Omental fat pad (tissue), 3 donors: ENCODE measurements at regions not wholly inside any gene's neighbourhood (a gene's known extent, or its start where the extent isn't known, plus 50 kb on each side); places are given as distances from the start of the nearest gene placed in this dataset.

Experiments used
- ATAC-seq: fragments of 150-250 bp; one replicate; pipeline ENCODE4 v1.9.1; 2016; ENCODE audit warnings: mild to moderate bottlenecking, moderate library complexity; ENCODE audit not compliant: low FRiP score
- DNase-seq: peaks from one replicate; pipeline ENCODE4 v3.0.0-alpha.2; 2019; ENCODE audit warnings: low spot score
- TF ChIP-seq, protein P1 (sequence below), 3 donors: fragments of 450-650 bp; IDR thresholded peaks; one replicate each; pipeline ENCODE4 v1.5.1; 2016 to 2017; ENCODE audit warnings: antibody characterized with exemption in 3 of 3, mild to moderate bottlenecking in 3 of 3, moderate library complexity in 2 of 3

DNA sequence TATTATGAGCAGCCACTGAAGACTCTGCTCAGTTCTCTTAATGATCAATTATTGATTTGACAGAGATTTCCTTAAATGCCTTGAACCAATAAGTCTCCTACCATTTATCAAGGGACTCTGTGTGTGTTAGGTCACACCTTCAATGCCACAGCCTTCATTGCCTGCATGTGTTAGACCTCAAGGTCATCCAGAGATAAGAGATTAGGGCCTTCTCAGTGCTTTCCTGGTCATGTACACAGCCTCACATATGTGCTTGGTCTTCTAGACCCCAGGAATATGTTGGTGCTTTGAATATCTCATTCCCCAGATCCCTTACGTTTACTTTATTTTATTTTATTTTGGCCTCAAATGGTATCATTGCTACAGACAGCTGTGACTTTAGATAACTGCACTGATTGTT is 93.0 kb upstream of the CTAGE1 start:
- ATAC-seq, result no peak
- TF ChIP-seq, protein P1, sequence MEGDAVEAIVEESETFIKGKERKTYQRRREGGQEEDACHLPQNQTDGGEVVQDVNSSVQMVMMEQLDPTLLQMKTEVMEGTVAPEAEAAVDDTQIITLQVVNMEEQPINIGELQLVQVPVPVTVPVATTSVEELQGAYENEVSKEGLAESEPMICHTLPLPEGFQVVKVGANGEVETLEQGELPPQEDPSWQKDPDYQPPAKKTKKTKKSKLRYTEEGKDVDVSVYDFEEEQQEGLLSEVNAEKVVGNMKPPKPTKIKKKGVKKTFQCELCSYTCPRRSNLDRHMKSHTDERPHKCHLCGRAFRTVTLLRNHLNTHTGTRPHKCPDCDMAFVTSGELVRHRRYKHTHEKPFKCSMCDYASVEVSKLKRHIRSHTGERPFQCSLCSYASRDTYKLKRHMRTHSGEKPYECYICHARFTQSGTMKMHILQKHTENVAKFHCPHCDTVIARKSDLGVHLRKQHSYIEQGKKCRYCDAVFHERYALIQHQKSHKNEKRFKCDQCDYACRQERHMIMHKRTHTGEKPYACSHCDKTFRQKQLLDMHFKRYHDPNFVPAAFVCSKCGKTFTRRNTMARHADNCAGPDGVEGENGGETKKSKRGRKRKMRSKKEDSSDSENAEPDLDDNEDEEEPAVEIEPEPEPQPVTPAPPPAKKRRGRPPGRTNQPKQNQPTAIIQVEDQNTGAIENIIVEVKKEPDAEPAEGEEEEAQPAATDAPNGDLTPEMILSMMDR (IDR thresholded peaks at IDR 0.05), result no peak

DNA sequence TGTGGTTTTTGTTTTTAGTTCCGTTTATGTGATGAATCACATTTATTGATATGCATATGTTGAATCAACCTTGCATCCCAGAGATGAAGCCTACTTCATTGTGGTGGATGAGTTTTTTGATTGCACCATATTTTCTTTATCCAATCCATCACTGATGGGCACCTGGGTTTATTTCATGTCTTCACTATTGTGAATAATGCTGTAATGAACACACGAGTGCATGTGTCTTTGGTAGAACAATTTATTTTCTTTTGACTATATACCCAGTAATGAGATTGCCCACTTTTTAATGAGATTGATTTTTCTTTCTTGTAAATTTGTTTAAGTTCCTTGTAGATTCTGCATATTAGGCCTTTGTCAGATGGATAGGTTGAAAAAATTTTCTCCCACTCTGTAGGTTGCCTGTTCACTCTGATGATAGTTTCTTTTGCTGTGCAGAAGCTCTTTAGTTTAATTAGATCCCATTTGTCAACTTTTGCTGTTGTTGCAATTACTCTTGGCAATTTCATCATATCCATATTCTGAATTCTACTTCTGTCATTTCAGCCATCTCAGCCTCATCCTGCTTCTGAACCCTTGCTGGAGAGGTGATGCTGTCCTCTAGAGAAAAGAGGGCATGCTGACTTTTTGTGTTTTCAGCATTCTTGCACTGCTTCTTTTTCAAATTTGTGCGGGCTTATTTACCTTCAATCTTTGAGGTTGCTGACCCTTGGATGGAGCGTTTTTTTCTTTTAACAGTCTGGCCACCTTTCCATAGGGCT is 96.2 kb upstream of the CTAGE1 start:
- TF ChIP-seq, protein P1 (IDR thresholded peaks at IDR 0.05), result no peak
- no peak for DNase-seq
- no peak for ATAC-seq

More for the DNA sequence above, 93.0 kb upstream of the CTAGE1 start:
- DNase-seq, result no peak

DNA sequence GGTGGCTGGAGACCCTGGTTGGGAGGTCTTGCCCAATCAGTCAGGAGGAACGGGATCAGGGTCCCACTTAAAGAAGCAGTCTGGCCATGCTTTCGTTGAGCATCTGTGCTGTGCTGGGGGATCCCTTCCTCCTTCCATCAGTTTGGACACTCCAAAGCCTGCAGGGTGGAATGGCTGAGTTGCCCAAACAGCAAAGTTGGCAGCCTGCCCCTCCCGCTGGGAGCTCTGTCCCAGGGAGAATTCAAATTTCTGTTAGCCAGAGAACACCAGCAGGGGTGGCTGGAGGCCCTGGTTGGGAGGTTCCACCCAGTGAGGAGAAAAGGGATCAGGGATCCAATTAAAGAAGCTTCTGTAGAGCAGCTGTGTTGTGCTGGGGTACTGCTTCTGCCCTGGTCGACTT is 96.9 kb upstream of the CTAGE1 start:
- DNase-seq (no peak), ATAC-seq (no peak)
- TF ChIP-seq, protein P1 (IDR thresholded peaks at IDR 0.05), result no peak

DNA sequence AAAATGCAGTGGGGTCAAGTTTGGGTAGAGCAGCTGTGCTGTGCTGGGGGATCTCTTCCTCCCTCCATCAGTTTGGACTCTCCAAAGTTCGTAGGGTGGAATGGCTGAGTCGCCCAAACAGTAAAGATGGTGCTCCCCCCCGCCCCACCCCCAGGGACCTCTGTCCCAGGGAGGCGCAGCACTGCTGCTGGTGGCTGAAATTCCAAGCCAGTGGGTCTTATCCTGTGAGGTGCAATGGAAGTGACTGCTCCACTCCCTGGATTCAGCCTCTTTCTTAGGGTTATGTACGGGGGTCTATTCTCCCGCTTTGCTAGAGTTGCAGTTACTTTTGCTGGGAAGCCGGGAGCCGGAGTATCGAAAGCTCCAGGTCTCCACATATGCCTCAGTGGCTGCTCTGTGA is 97.5 kb upstream of the CTAGE1 start:
- no peak for ATAC-seq
- no peak for DNase-seq
- TF ChIP-seq, protein P1 (IDR thresholded peaks at IDR 0.05), result no peak

DNA sequence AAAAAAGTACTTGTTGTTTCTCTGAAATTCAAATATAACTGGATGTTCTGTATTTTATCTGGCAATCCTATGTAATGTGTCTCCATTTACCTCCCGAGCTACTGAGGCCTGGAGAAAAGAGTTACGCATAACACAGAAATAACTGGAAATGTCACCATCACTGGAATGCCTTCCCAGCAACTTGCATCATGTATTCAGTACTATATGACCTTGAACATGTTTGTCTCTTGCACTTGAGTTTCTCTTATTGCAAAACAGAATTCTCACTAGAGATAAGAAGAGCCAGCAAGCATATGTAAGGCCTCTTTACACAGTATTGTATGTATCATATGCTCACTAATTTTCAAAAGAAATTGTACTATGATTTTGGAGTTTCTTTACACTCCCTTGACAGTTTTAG is 99.6 kb upstream of the CTAGE1 start:
- TF ChIP-seq, protein P1 (IDR thresholded peaks at IDR 0.05), result no peak
- no peak for DNase-seq
- peak; percentile 64 for ATAC-seq

DNA sequence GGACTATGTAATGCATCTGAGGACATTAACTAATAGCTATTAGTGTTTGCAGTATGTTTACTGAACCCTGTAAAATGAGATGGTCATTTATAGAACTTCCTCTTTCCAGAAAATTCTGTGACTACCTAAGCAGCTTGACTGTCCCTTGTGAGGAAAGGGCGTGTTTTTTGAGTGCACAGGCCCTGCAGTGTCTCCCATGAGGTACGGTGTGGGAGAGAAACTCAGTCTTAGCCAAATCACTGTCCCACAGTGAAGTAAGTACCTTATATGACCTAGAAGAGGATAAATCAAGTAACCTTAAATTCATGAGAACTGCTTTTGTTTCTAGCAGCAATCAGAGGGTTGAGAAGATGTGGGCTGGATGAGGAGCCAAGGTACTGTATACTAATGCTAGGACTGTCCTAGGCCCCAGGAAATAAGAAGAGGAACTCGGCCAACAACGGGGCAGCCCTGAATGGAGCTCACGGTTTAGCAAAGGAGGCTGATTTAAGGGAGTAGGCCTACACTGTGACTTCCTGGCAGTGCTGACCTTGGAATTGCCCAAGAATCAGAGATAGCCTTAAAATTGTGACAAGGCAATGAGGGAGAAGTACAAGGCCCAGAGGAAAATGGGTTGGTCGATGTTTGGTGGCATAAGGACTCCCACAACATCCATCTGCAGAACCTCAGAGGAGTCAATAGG is 103.5 kb upstream of the CTAGE1 start:
- TF ChIP-seq, protein P1 (IDR thresholded peaks at IDR 0.05), result no peak
- no peak for ATAC-seq
- no peak for DNase-seq

DNA sequence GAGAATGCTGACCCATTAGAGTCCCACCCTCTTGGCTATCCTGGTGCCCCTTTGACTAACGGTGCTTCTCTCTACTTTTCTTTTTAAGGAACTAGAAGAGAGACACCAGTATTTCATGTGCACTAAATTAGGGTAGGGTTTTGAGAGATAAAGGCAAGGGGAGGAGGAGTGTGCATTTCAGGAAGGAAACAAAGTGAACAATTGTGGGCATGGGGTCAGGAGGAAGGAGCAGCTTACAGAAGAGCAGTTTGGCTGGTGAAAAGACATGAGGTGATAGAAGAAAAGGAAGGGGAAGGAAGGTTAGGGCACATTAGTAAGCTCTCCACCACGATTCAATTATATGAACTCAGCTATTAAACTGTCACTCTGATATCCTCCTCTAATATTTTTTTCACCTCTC is 105.8 kb upstream of the CTAGE1 start:
- DNase-seq (no peak), ATAC-seq (no peak)
- TF ChIP-seq, protein P1 (IDR thresholded peaks at IDR 0.05), result no peak
